ENCODE measurements at regions not wholly inside any gene's neighbourhood (a gene's known extent, or its start where the extent isn't known, plus 50 kb on each side); places are given as distances from the start of the nearest gene placed in this dataset.
"Not testable (repeated sequence)": the region's sequence is repeated elsewhere in the genome, so short reads cannot be mapped to it uniquely, and the experiment has no call there.

- DNase-seq = no peak
Measured at GRCh38 chrX:34576864-34577263, 80.2 kb downstream of the TMEM47 start.

GRCh38 chrX:34565981-34566380 is 91.1 kb downstream of the TMEM47 start:
- DNase-seq = no peak

- DNase-seq = no peak
Measured at GRCh38 chrX:34563804-34564203, 93.3 kb downstream of the TMEM47 start.

GRCh38 chrX:34563061-34563460 is 94.0 kb downstream of the TMEM47 start:
- no peak for DNase-seq

GRCh38 chrX:34562006-34562405 is 95.1 kb downstream of the TMEM47 start:
- no peak for DNase-seq

- DNase-seq = no peak
Measured at GRCh38 chrX:34560180-34560579, 96.9 kb downstream of the TMEM47 start.

GRCh38 chrX:34559325-34559724 is 97.8 kb downstream of the TMEM47 start:
- no peak for DNase-seq

GRCh38 chrX:34557733-34558132 is 99.4 kb downstream of the TMEM47 start:
- no peak for DNase-seq

GRCh38 chrX:34555481-34555880 is 101.6 kb downstream of the TMEM47 start:
- DNase-seq = no peak

GRCh38 chrX:34546366-34546765 is 110.7 kb downstream of the TMEM47 start:
- no peak for DNase-seq

GRCh38 chrX:34528081-34528480 is 129.0 kb downstream of the TMEM47 start:
- DNase-seq = no peak

GRCh38 chrX:34521563-34521962 is 135.5 kb downstream of the TMEM47 start:
- DNase-seq = no peak

- DNase-seq = no peak
Measured at GRCh38 chrX:34509394-34509793, 147.7 kb downstream of the TMEM47 start.

- DNase-seq = no peak
Measured at GRCh38 chrX:34503119-34503518, 154.0 kb downstream of the TMEM47 start.

GRCh38 chrX:34493086-34493485 is 164.0 kb downstream of the TMEM47 start:
- no peak for DNase-seq

- DNase-seq = no peak
Measured at GRCh38 chrX:34491126-34491525, 166.0 kb downstream of the TMEM47 start.

- DNase-seq = no peak
Measured at GRCh38 chrX:34487364-34487763, 169.7 kb downstream of the TMEM47 start.

GRCh38 chrX:34483980-34484379 is 173.1 kb downstream of the TMEM47 start:
- no peak for DNase-seq

- DNase-seq = no peak
Measured at GRCh38 chrX:34470507-34470906, 186.6 kb downstream of the TMEM47 start.

- no peak for DNase-seq
Measured at GRCh38 chrX:34467437-34467836, 189.6 kb downstream of the TMEM47 start.

GRCh38 chrX:34463220-34463619 is 193.9 kb downstream of the TMEM47 start:
- DNase-seq = not testable (repeated sequence)

GRCh38 chrX:34457850-34458249 is 199.2 kb downstream of the TMEM47 start:
- not testable (repeated sequence) for DNase-seq

GRCh38 chrX:34437586-34437985 is 219.5 kb downstream of the TMEM47 start:
- DNase-seq = no peak

- no peak for DNase-seq
Measured at GRCh38 chrX:34426334-34426733, 230.8 kb downstream of the TMEM47 start.

GRCh38 chrX:34406580-34406979 is 250.5 kb downstream of the TMEM47 start:
- no peak for DNase-seq

Measured in stimulated activated CD4-positive, alpha-beta T cell treated with anti-CD3 and anti-CD28 coated beads, Interleukin-1b, Interleukin-23, amount 100 ng/mL, for 48 hours (primary cell).